WTC11 (cell line): ENCODE measurements at regions not wholly inside any gene's neighbourhood (a gene's known extent, or its start where the extent isn't known, plus 50 kb on each side); places are given as distances from the start of the nearest gene placed in this dataset.

Experiments
- ATAC-seq: fragments of 200-7000 bp; cut with Tn5 transposase; 2 replicates; pipeline ENCODE4 v1.10.0; 2021; ENCODE audit warnings: mild to moderate bottlenecking, moderate library complexity
- CTCF ChIA-PET: fragments of 300-600 bp; sonication (Branson Sonifier 250); formaldehyde crosslinking; loops from one replicate; lab custom pipeline; 2021; ENCODE audit warnings: antibody characterized with exemption; lab: Charles Lee
- POLR2A ChIA-PET: fragments of 350-600 bp; sonication (Branson Sonifier 250); formaldehyde crosslinking; loops from one replicate; lab custom pipeline; 2021; ENCODE audit warnings: antibody characterized with exemption; lab: Charles Lee
- DNase-seq: peaks from one replicate; pipeline ENCODE4 v3.0.0; 2021; ENCODE audit warnings: low spot score
- H3K27ac Mint-ChIP-seq: 2 replicates; pipeline ENCODE4 v1.8.0; 2021; ENCODE audit warnings: mixed read lengths
- H3K27me3 Mint-ChIP-seq: 2 replicates; pipeline ENCODE4 v1.8.0; 2021; ENCODE audit warnings: low read depth, mild to moderate bottlenecking, moderate library complexity, mixed read lengths
- H3K36me3 Mint-ChIP-seq: 2 replicates; pipeline ENCODE4 v1.8.0; 2021; ENCODE audit warnings: mixed read lengths
- H3K4me1 Mint-ChIP-seq: 2 replicates; pipeline ENCODE4 v1.8.0; 2022; ENCODE audit warnings: mixed read lengths
- H3K4me3 Mint-ChIP-seq: 2 replicates; pipeline ENCODE4 v1.8.0; 2021; ENCODE audit warnings: mild to moderate bottlenecking, moderate library complexity, mixed read lengths
- H3K9me3 Mint-ChIP-seq: 2 replicates; pipeline ENCODE4 v1.8.0; 2021; ENCODE audit warnings: mixed read lengths
- CBFB ChIP-seq: sonication (generic); formaldehyde crosslinking; IDR thresholded peaks from 2 replicates; pipeline ENCODE4 v1.8.1; 2022; ENCODE audit warnings: mild to moderate bottlenecking, low read depth, missing genetic modification reagents
- CREB1 ChIP-seq: sonication (generic); formaldehyde crosslinking; IDR thresholded peaks from 2 replicates; pipeline ENCODE4 v1.8.0; 2023; ENCODE audit warnings: mild to moderate bottlenecking, missing genetic modification reagents
- CREM ChIP-seq: sonication (generic); formaldehyde crosslinking; IDR thresholded peaks from 2 replicates; pipeline ENCODE4 v1.8.1; 2022; ENCODE audit warnings: mild to moderate bottlenecking, missing genetic modification reagents, moderate library complexity
- EMX1 ChIP-seq: fragments of 250-450 bp; sonication (Bioruptor Pico); IDR thresholded peaks from 2 replicates; pipeline ENCODE4 v1.8.0; 2021; ENCODE audit warnings: mild to moderate bottlenecking
- FOXK1 ChIP-seq: sonication (generic); formaldehyde crosslinking; IDR thresholded peaks from 2 replicates; pipeline ENCODE4 v1.8.0; 2022; ENCODE audit warnings: mild to moderate bottlenecking, moderate library complexity, missing genetic modification reagents
- IRF2 ChIP-seq: sonication (generic); formaldehyde crosslinking; IDR thresholded peaks from 2 replicates; pipeline ENCODE4 v1.8.0; 2022; ENCODE audit warnings: low read depth, missing genetic modification reagents, borderline replicate concordance
- KAT7 ChIP-seq: sonication (generic); formaldehyde crosslinking; IDR thresholded peaks from 2 replicates; pipeline ENCODE4 v1.8.1; 2023; ENCODE audit warnings: missing genetic modification reagents, mild to moderate bottlenecking, borderline replicate concordance
- MXD4 ChIP-seq: fragments of 250-450 bp; sonication (Bioruptor Pico); IDR thresholded peaks from 2 replicates; pipeline ENCODE4 v1.8.0; 2021; ENCODE audit warnings: mild to moderate bottlenecking, moderate library complexity, borderline replicate concordance
- NR2C2 ChIP-seq: sonication (generic); formaldehyde crosslinking; IDR thresholded peaks from 2 replicates; pipeline ENCODE4 v1.8.0; 2022; ENCODE audit warnings: mild to moderate bottlenecking, missing genetic modification reagents
- NR3C1 ChIP-seq: sonication (generic); formaldehyde crosslinking; conservative IDR thresholded peaks from 2 replicates; pipeline ENCODE4 v1.8.1; 2023; ENCODE audit warnings: low read depth, mild to moderate bottlenecking, missing genetic modification reagents
- SMAD4 ChIP-seq: sonication (generic); formaldehyde crosslinking; IDR thresholded peaks from 2 replicates; pipeline ENCODE4 v1.8.0; 2022; ENCODE audit warnings: mild to moderate bottlenecking, missing genetic modification reagents
- TEAD4 ChIP-seq: sonication (generic); formaldehyde crosslinking; IDR thresholded peaks from 2 replicates; pipeline ENCODE4 v1.8.0; 2022; ENCODE audit warnings: mild to moderate bottlenecking, missing genetic modification reagents
- TP53 ChIP-seq: sonication (generic); formaldehyde crosslinking; IDR thresholded peaks from 2 replicates; pipeline ENCODE4 v1.8.1; 2023; ENCODE audit warnings: mild to moderate bottlenecking, missing genetic modification reagents
- ZNF232 ChIP-seq: sonication (generic); formaldehyde crosslinking; IDR thresholded peaks from 2 replicates; pipeline ENCODE4 v1.8.0; 2022; ENCODE audit warnings: mild to moderate bottlenecking, missing genetic modification reagents
- ZNF263 ChIP-seq: sonication (generic); formaldehyde crosslinking; IDR thresholded peaks from 2 replicates; pipeline ENCODE4 v1.8.1; 2022; ENCODE audit warnings: low read depth, mild to moderate bottlenecking, moderate library complexity, missing genetic modification reagents
- ZNF396 ChIP-seq: fragments of 250-450 bp; sonication (Bioruptor Pico); IDR thresholded peaks from 2 replicates; pipeline ENCODE4 v1.8.0; 2021; ENCODE audit warnings: mild to moderate bottlenecking, moderate library complexity, borderline replicate concordance
- ZNF671 ChIP-seq: fragments of 250-450 bp; sonication (Bioruptor Pico); IDR thresholded peaks from 2 replicates; pipeline ENCODE4 v1.8.0; 2021; ENCODE audit warnings: mild to moderate bottlenecking
- TF ChIP-seq, protein P1 (sequence below): sonication (generic); formaldehyde crosslinking; IDR thresholded peaks from 2 replicates; pipeline ENCODE4 v1.8.1; 2022; ENCODE audit warnings: low read depth, mild to moderate bottlenecking, moderate library complexity, missing genetic modification reagents, borderline replicate concordance
- TF ChIP-seq, protein P2 (sequence below): sonication (generic); formaldehyde crosslinking; IDR thresholded peaks from 2 replicates; pipeline ENCODE4 v1.8.0; 2023; ENCODE audit warnings: mild to moderate bottlenecking, missing genetic modification reagents
- TF ChIP-seq, protein P3 (sequence below): sonication (generic); formaldehyde crosslinking; IDR thresholded peaks from 2 replicates; pipeline ENCODE4 v1.8.1; 2022; ENCODE audit warnings: low read depth, missing genetic modification reagents, borderline replicate concordance
- TF ChIP-seq, protein P4 (sequence below): sonication (generic); formaldehyde crosslinking; IDR thresholded peaks from 2 replicates; pipeline ENCODE4 v1.8.0; 2022; ENCODE audit warnings: mild to moderate bottlenecking, missing genetic modification reagents
- TF ChIP-seq, protein P5 (sequence below): sonication (generic); formaldehyde crosslinking; IDR thresholded peaks from 2 replicates; pipeline ENCODE4 v1.8.1; 2023; ENCODE audit warnings: mild to moderate bottlenecking, missing genetic modification reagents, borderline replicate concordance
- TF ChIP-seq, protein P6 (sequence below): fragments of 250-450 bp; sonication (Bioruptor Pico); IDR thresholded peaks from 2 replicates; pipeline ENCODE4 v1.9.0; 2021; ENCODE audit warnings: mild to moderate bottlenecking

DNA sequence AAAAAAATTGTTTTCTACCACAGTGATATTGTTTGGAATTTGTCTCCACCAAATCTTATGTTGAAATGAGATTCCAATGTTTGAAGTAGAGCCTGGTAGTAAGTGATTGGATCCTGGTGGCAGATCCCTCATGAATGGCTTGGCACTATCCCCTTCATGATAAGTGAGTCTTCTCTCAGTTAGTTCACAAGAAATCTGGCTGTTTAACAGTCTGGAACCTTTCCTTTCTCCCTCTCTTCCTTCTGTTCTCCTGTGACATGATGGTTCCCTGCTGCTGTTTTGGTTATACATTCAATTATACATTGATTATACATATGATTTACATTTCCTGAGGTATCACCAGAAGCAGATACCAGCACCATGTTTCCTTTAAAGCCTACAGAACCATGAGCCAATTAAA is 442.2 kb downstream of the SLC6A15 start:
- Mint-ChIP-seq H3K36me3 (no peaks in the 10 kb centered on the region), H3K9me3 (no peaks in the 10 kb centered on the region), H3K27me3 (no peaks in the 10 kb centered on the region), H3K27ac (no peak overlapping the region), H3K4me3 (no peak overlapping the region), H3K4me1 (no peaks in the 10 kb centered on the region)
- ATAC-seq (no peak), DNase-seq (no peak)
- TF ChIP-seq IRF2 (CRISPR knock-in tag) (no peak), TEAD4 (no peak), NR3C1 (CRISPR knock-in tag) (no peak), ZNF396 (CRISPR knock-in tag) (no peak), CREM (CRISPR knock-in tag) (no peak), NR2C2 (no peak), SMAD4 (no peak), EMX1 (CRISPR knock-in tag) (no peak), CREB1 (CRISPR knock-in tag) (no peak), FOXK1 (CRISPR knock-in tag) (no peak), ZNF232 (no peak), CBFB (no peak)
- TF ChIP-seq, protein P1, sequence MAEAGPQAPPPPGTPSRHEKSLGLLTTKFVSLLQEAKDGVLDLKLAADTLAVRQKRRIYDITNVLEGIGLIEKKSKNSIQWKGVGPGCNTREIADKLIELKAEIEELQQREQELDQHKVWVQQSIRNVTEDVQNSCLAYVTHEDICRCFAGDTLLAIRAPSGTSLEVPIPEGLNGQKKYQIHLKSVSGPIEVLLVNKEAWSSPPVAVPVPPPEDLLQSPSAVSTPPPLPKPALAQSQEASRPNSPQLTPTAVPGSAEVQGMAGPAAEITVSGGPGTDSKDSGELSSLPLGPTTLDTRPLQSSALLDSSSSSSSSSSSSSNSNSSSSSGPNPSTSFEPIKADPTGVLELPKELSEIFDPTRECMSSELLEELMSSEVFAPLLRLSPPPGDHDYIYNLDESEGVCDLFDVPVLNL, result no peak
- TF ChIP-seq, protein P2, sequence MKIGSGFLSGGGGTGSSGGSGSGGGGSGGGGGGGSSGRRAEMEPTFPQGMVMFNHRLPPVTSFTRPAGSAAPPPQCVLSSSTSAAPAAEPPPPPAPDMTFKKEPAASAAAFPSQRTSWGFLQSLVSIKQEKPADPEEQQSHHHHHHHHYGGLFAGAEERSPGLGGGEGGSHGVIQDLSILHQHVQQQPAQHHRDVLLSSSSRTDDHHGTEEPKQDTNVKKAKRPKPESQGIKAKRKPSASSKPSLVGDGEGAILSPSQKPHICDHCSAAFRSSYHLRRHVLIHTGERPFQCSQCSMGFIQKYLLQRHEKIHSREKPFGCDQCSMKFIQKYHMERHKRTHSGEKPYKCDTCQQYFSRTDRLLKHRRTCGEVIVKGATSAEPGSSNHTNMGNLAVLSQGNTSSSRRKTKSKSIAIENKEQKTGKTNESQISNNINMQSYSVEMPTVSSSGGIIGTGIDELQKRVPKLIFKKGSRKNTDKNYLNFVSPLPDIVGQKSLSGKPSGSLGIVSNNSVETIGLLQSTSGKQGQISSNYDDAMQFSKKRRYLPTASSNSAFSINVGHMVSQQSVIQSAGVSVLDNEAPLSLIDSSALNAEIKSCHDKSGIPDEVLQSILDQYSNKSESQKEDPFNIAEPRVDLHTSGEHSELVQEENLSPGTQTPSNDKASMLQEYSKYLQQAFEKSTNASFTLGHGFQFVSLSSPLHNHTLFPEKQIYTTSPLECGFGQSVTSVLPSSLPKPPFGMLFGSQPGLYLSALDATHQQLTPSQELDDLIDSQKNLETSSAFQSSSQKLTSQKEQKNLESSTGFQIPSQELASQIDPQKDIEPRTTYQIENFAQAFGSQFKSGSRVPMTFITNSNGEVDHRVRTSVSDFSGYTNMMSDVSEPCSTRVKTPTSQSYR (CRISPR knock-in tag), result no peak
- TF ChIP-seq, protein P3, sequence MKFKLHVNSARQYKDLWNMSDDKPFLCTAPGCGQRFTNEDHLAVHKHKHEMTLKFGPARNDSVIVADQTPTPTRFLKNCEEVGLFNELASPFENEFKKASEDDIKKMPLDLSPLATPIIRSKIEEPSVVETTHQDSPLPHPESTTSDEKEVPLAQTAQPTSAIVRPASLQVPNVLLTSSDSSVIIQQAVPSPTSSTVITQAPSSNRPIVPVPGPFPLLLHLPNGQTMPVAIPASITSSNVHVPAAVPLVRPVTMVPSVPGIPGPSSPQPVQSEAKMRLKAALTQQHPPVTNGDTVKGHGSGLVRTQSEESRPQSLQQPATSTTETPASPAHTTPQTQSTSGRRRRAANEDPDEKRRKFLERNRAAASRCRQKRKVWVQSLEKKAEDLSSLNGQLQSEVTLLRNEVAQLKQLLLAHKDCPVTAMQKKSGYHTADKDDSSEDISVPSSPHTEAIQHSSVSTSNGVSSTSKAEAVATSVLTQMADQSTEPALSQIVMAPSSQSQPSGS, result no peak
- TF ChIP-seq, protein P4, sequence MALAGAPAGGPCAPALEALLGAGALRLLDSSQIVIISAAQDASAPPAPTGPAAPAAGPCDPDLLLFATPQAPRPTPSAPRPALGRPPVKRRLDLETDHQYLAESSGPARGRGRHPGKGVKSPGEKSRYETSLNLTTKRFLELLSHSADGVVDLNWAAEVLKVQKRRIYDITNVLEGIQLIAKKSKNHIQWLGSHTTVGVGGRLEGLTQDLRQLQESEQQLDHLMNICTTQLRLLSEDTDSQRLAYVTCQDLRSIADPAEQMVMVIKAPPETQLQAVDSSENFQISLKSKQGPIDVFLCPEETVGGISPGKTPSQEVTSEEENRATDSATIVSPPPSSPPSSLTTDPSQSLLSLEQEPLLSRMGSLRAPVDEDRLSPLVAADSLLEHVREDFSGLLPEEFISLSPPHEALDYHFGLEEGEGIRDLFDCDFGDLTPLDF, result no peak
- TF ChIP-seq, protein P5, sequence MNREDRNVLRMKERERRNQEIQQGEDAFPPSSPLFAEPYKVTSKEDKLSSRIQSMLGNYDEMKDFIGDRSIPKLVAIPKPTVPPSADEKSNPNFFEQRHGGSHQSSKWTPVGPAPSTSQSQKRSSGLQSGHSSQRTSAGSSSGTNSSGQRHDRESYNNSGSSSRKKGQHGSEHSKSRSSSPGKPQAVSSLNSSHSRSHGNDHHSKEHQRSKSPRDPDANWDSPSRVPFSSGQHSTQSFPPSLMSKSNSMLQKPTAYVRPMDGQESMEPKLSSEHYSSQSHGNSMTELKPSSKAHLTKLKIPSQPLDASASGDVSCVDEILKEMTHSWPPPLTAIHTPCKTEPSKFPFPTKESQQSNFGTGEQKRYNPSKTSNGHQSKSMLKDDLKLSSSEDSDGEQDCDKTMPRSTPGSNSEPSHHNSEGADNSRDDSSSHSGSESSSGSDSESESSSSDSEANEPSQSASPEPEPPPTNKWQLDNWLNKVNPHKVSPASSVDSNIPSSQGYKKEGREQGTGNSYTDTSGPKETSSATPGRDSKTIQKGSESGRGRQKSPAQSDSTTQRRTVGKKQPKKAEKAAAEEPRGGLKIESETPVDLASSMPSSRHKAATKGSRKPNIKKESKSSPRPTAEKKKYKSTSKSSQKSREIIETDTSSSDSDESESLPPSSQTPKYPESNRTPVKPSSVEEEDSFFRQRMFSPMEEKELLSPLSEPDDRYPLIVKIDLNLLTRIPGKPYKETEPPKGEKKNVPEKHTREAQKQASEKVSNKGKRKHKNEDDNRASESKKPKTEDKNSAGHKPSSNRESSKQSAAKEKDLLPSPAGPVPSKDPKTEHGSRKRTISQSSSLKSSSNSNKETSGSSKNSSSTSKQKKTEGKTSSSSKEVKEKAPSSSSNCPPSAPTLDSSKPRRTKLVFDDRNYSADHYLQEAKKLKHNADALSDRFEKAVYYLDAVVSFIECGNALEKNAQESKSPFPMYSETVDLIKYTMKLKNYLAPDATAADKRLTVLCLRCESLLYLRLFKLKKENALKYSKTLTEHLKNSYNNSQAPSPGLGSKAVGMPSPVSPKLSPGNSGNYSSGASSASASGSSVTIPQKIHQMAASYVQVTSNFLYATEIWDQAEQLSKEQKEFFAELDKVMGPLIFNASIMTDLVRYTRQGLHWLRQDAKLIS (CRISPR knock-in tag), result no peak
- POLR2A ChIA-PET, result no interaction called here
- CTCF ChIA-PET, result no interaction called here

DNA sequence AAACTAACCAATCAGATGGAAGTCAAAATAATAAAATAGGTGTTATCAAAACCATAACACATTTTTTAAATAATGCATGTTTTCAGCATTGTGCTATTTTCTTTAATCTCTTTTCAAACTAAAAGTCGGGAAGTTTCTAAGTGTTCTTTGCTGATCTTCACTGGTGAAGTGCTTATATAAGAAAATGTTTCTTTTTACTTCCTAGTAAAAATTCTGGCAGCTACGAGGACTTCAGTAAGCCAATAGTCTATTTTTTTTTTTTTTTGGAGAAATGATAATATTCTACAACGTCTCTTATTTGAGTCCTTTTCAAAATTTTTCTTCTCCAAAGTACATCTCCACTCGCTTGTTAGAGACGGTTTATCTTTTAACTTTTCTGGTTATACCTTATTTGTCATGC is 448.0 kb downstream of the SLC6A15 start:
- H3K27ac Mint-ChIP-seq, result no peak overlapping the region

More for the DNA sequence above, 448.0 kb downstream of the SLC6A15 start:
- Mint-ChIP-seq H3K4me3 (no peak overlapping the region), H3K36me3 (no peaks in the 10 kb centered on the region), H3K27me3 (no peaks in the 10 kb centered on the region)
- DNase-seq, result no peak
- CTCF ChIA-PET, result no interaction called here
- TF ChIP-seq TP53 (CRISPR knock-in tag) (no peak), ZNF671 (no peak), ZNF263 (no peak), KAT7 (CRISPR knock-in tag) (no peak), MXD4 (CRISPR knock-in tag) (no peak)
- TF ChIP-seq, protein P6, sequence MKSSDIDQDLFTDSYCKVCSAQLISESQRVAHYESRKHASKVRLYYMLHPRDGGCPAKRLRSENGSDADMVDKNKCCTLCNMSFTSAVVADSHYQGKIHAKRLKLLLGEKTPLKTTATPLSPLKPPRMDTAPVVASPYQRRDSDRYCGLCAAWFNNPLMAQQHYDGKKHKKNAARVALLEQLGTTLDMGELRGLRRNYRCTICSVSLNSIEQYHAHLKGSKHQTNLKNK, result no peak
- TF ChIP-seq, all 79 proteins: peak for 0
- POLR2A ChIA-PET, result no interaction called here
- Mint-ChIP-seq H3K9me3 (peaks cover 4% of the 10 kb centered on the region; the same call in 1 of the 2 replicates), H3K4me1 (no peaks in the 10 kb centered on the region)
- ATAC-seq, result no peak
